ENCODE measurements at regions not wholly inside any gene's neighbourhood (a gene's known extent, or its start where the extent isn't known, plus 50 kb on each side); places are given as distances from the start of the nearest gene placed in this dataset.

DNA sequence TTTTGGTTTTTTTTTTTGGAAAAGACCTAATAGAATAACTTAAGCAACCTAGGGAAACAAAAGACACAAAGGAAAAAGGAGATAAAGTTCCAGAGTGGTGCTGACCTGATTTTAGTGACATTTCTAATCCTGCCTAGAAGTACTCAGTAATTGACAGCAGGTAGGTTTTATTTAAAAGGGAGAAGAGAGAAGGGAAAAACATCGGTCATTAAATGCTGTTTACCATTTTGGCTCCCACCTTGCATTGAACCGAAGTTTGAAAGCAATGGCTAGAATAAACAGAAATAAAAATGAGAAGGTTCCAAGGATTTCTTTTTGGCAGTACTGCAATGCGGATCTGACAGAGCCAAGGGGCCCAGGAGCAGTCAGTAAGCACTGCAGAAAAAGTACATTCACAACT is 115.8 kb upstream of the MAOA start:
- H3K4me2 ChIP-seq (replicated peaks; ENCODE audit: low read depth, low read length, poor library complexity, severe bottlenecking): no peak overlapping the region
- H2AFZ ChIP-seq (ENCODE audit: insufficient read depth, low read depth, low read length, poor library complexity, severe bottlenecking): no peak overlapping the region
- Mint-ChIP-seq H3K4me3 (no peak overlapping the region), H3K4me1 (peaks cover 2% of the 10 kb centered on the region), H3K9me3 (ENCODE audit: insufficient read depth) (peaks cover 3% of the 10 kb centered on the region), H3K27me3 (no peaks in the 10 kb centered on the region), H3K27ac (no peak overlapping the region)
- H3K79me2 ChIP-seq (ENCODE audit: control insufficient read depth, insufficient read depth, low read length): no peaks in the 10 kb centered on the region
- DNase-seq (no peak), ATAC-seq (ENCODE audit: low read depth) (no peak)
- H3K36me3 ChIP-seq (replicated peaks in 1 of 2; ENCODE audit: control extremely low read depth in 1 of 2, control insufficient read depth in 1 of 2, extremely low read depth in 1 of 2, insufficient read depth in 2 of 2, low read length in 1 of 2): no peaks in the 10 kb centered on the region
- WGBS (ENCODE audit: insufficient coverage): no CpG with 5 or more reads among the region's 3 CpGs
- no peak overlapping the region for H3K27ac ChIP-seq (ENCODE audit: low read length in 2 of 2)
- H3K9me3 ChIP-seq (ENCODE audit: control extremely low read depth in 1 of 3, control insufficient read depth in 2 of 3, insufficient read depth in 1 of 3, low read length in 2 of 3): no peaks in the 10 kb centered on the region
- intact Hi-C loops (cut with micrococcal nuclease): no loop called here
- no peak overlapping the region for H3K9ac ChIP-seq (ENCODE audit: low read length)
- no peaks in the 10 kb centered on the region for H3K27me3 ChIP-seq (replicated peaks in 1 of 4; ENCODE audit: control extremely low read depth in 1 of 4, control insufficient read depth in 3 of 4, insufficient read depth in 4 of 4, low read length in 3 of 4)
- ChIA-PET CTCF (no interaction called here), POLR2A (no interaction called here)
- no peaks in the 10 kb centered on the region for H4K20me1 ChIP-seq (ENCODE audit: control insufficient read depth, insufficient read depth, low read length, poor library complexity, severe bottlenecking)
- no peaks in the 10 kb centered on the region for H3K4me1 ChIP-seq (ENCODE audit: control insufficient read depth in 2 of 2, insufficient read depth in 2 of 2, low read length in 2 of 2)
- H3K4me3 ChIP-seq (ENCODE audit: control extremely low read depth in 1 of 5, extremely low read depth in 1 of 5, insufficient read depth in 1 of 5, low read depth in 2 of 5, low read length in 4 of 5): no peak overlapping the region
- TF ChIP-seq, protein P1, sequence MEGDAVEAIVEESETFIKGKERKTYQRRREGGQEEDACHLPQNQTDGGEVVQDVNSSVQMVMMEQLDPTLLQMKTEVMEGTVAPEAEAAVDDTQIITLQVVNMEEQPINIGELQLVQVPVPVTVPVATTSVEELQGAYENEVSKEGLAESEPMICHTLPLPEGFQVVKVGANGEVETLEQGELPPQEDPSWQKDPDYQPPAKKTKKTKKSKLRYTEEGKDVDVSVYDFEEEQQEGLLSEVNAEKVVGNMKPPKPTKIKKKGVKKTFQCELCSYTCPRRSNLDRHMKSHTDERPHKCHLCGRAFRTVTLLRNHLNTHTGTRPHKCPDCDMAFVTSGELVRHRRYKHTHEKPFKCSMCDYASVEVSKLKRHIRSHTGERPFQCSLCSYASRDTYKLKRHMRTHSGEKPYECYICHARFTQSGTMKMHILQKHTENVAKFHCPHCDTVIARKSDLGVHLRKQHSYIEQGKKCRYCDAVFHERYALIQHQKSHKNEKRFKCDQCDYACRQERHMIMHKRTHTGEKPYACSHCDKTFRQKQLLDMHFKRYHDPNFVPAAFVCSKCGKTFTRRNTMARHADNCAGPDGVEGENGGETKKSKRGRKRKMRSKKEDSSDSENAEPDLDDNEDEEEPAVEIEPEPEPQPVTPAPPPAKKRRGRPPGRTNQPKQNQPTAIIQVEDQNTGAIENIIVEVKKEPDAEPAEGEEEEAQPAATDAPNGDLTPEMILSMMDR (IDR thresholded peaks at IDR 0.05): no peak
- TF ChIP-seq EZH2 (IDR thresholded peaks at IDR 0.05; ENCODE audit: borderline replicate concordance, insufficient read depth, low read depth, low read length, poor library complexity, severe bottlenecking): no peak

DNA sequence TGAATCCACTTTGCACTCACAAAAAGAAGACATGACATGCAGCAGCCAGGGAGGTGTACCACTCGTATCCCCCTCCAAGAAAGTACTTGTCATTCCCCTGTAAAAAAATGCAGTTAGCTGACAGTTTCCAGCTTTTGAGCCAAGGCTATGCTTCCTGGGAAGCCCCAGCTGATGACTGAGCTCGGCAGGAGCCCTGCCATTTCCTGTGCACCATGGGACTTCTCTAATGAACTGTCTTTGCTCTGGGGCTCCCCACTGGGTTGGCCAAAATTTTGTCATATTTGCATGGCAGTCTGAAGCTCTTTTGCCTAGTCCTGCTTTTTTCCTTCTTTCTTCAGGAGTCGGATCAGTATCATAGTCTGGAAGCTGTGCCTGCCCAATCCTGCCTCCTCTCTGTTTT is 104.5 kb upstream of the MAOA start:
- CTCF ChIA-PET: no interaction called here
- intact Hi-C loops (cut with micrococcal nuclease): loop anchor here (10.0 kb wide), 1 partner anchor 607 kb away; no protein-coding TSS in a partner anchor
- TF ChIP-seq EZH2 (IDR thresholded peaks at IDR 0.05; ENCODE audit: borderline replicate concordance, insufficient read depth, low read depth, low read length, poor library complexity, severe bottlenecking): no peak
- TF ChIP-seq, protein P1 (IDR thresholded peaks at IDR 0.05): no peak
- Histone ChIP-seq H3K27ac (ENCODE audit: low read length in 2 of 2) (no peak overlapping the region), H4K20me1 (ENCODE audit: control insufficient read depth, insufficient read depth, low read length, poor library complexity, severe bottlenecking) (no peaks in the 10 kb centered on the region), H3K79me2 (ENCODE audit: control insufficient read depth, insufficient read depth, low read length) (no peaks in the 10 kb centered on the region), H3K27me3 (replicated peaks in 1 of 4; ENCODE audit: control extremely low read depth in 1 of 4, control insufficient read depth in 3 of 4, insufficient read depth in 4 of 4, low read length in 3 of 4) (no peaks in the 10 kb centered on the region), H3K9ac (ENCODE audit: low read length) (no peak overlapping the region), H3K36me3 (replicated peaks in 1 of 2; ENCODE audit: control extremely low read depth in 1 of 2, control insufficient read depth in 1 of 2, extremely low read depth in 1 of 2, insufficient read depth in 2 of 2, low read length in 1 of 2) (no peaks in the 10 kb centered on the region), H3K4me1 (ENCODE audit: control insufficient read depth in 2 of 2, insufficient read depth in 2 of 2, low read length in 2 of 2) (no peaks in the 10 kb centered on the region), H3K4me2 (replicated peaks; ENCODE audit: low read depth, low read length, poor library complexity, severe bottlenecking) (no peak overlapping the region), H3K9me3 (ENCODE audit: control extremely low read depth in 1 of 3, control insufficient read depth in 2 of 3, insufficient read depth in 1 of 3, low read length in 2 of 3) (peaks cover 0 to 3% (median 0%) of the 10 kb centered on the region in 3 donors), H2AFZ (ENCODE audit: insufficient read depth, low read depth, low read length, poor library complexity, severe bottlenecking) (no peak overlapping the region), H3K4me3 (ENCODE audit: control extremely low read depth in 1 of 5, extremely low read depth in 1 of 5, insufficient read depth in 1 of 5, low read depth in 2 of 5, low read length in 4 of 5) (no peak overlapping the region)
- DNase-seq (no peak), ATAC-seq (ENCODE audit: low read depth) (no peak)
- no peaks in the 10 kb centered on the region for H3K27me3 Mint-ChIP-seq
- H3K9me3 Mint-ChIP-seq (ENCODE audit: insufficient read depth): no peaks in the 10 kb centered on the region
- no peak overlapping the region for H3K4me3 Mint-ChIP-seq
- WGBS (ENCODE audit: insufficient coverage): 53% methylated on average over 3 of the region's 3 CpGs
- peaks cover 9% of the 10 kb centered on the region for H3K4me1 Mint-ChIP-seq
- H3K27ac Mint-ChIP-seq: no peak overlapping the region
- POLR2A ChIA-PET: no interaction called here

Data from B cell (primary cell).